Neural progenitor cell (in vitro differentiated cells): ENCODE measurements at regions not wholly inside any gene's neighbourhood (a gene's known extent, or its start where the extent isn't known, plus 50 kb on each side); places are given as distances from the start of the nearest gene placed in this dataset.

ENCODE experiments used
- DNase-seq: peaks from one replicate; pipeline ENCODE4 v3.0.0-alpha.2; 2016; ENCODE audit warnings: low spot score
- H2AFZ ChIP-seq: fragments of 200-600 bp; sonication (generic); replicated peaks from 2 replicates; pipeline ENCODE4 v1.6.1; 2016; ENCODE audit warnings: antibody characterized with exemption
- H3F3A ChIP-seq: fragments of 200-600 bp; sonication (generic); 2 replicates; pipeline ENCODE4 v1.6.1; 2016; ENCODE audit warnings: antibody characterized with exemption, low read depth
- H3K27ac ChIP-seq: fragments of 200-600 bp; sonication (generic); 2 replicates; pipeline ENCODE4 v1.5.1; 2016; ENCODE audit warnings: mild to moderate bottlenecking
- H3K27me3 ChIP-seq: fragments of 200-600 bp; sonication (generic); 2 replicates; pipeline ENCODE4 v1.6.1; 2016; ENCODE audit warnings: mild to moderate bottlenecking, moderate library complexity
- H3K36me3 ChIP-seq: fragments of 200-600 bp; sonication (generic); 2 replicates; pipeline ENCODE4 v1.5.1; 2016
- H3K4me1 ChIP-seq: fragments of 200-600 bp; sonication (generic); 2 replicates; pipeline ENCODE4 v1.6.1; 2016; ENCODE audit warnings: mixed run types
- H3K4me2 ChIP-seq: fragments of 200-600 bp; sonication (generic); 2 replicates; pipeline ENCODE4 v1.6.1; 2016
- H3K4me3 ChIP-seq: fragments of 200-600 bp; sonication (generic); 2 replicates; pipeline ENCODE4 v1.5.1; 2016
- H3K79me2 ChIP-seq: fragments of 200-600 bp; sonication (generic); 2 replicates; pipeline ENCODE4 v1.6.1; 2016; ENCODE audit warnings: low read depth
- H3K9ac ChIP-seq: fragments of 200-600 bp; sonication (generic); 2 replicates; pipeline ENCODE4 v1.6.1; 2016
- H3K9me3 ChIP-seq: fragments of 200-600 bp; sonication (generic); 2 replicates; pipeline ENCODE4 v1.5.1; 2016; ENCODE audit warnings: low read depth
- H4K20me1 ChIP-seq: fragments of 200-600 bp; sonication (generic); 2 replicates; pipeline ENCODE4 v1.6.1; 2016; ENCODE audit warnings: low read depth
- H3K27ac Mint-ChIP-seq: 3 replicates; pipeline ENCODE4 v1.8.0; 2021; ENCODE audit warnings: mixed read lengths
- H3K27me3 Mint-ChIP-seq: 2 replicates; pipeline ENCODE4 v1.8.0; 2022; ENCODE audit warnings: low read depth, mild to moderate bottlenecking, inconsistent platforms, moderate library complexity, mixed read lengths; ENCODE audit not compliant: insufficient read depth
- H3K36me3 Mint-ChIP-seq: 3 replicates; pipeline ENCODE4 v1.8.0; 2021; ENCODE audit warnings: mixed read lengths
- H3K4me1 Mint-ChIP-seq: 3 replicates; pipeline ENCODE4 v1.8.0; 2021; ENCODE audit warnings: mixed read lengths
- H3K4me3 Mint-ChIP-seq: 3 replicates; pipeline ENCODE4 v1.8.0; 2021; ENCODE audit warnings: mild to moderate bottlenecking, moderate library complexity, mixed read lengths
- H3K9me3 Mint-ChIP-seq: 3 replicates; pipeline ENCODE4 v1.8.0; 2020; ENCODE audit warnings: mixed read lengths
- EZH2 ChIP-seq: fragments of 200-600 bp; sonication (generic); IDR thresholded peaks from 2 replicates; pipeline ENCODE4 v1.6.1; 2017; ENCODE audit warnings: antibody characterized with exemption, mild to moderate bottlenecking, moderate library complexity
- EZH2phosphoT487 ChIP-seq: fragments of 200-600 bp; sonication (generic); IDR thresholded peaks from 2 replicates; pipeline ENCODE4 v1.6.1; 2017; ENCODE audit warnings: antibody characterized with exemption
- TF ChIP-seq, protein P1 (sequence below): fragments of 200-600 bp; sonication (generic); IDR thresholded peaks from 2 replicates; pipeline ENCODE4 v1.5.1; 2017; ENCODE audit warnings: antibody characterized with exemption, mild to moderate bottlenecking

DNA sequence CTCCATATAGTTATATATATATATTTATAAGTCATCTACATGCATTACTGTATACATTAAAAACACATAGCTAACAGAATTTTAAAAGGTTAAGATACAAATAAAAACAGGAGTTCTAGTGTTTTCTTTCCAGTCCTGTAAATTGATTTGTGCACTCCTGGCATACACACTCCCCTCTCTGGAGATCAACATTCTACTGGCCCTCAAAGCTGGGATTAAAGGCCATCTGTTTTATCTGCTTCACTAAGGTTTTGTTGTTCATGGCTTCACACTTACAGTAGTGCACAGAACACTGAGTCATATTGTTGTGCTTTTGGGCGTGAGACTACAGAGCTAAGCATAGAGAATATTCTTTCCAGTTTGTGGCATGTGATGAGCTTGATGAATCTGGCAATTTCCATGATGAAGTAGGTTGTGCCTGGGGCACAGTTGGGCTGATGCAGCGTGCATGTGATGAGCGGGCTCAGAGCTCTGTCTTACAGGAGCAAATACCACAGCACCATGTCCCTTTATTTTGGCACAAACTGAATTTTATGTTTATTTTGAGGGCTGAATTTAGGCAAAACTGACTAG, 98.2 kb downstream of the TAF11L14 start:
- peaks cover 2% of the 10 kb centered on the region for H3K27me3 Mint-ChIP-seq
- no peaks in the 10 kb centered on the region for H4K20me1 ChIP-seq
- H3K4me2 ChIP-seq: no peak overlapping the region
- H2AFZ ChIP-seq: no peak overlapping the region
- no peaks in the 10 kb centered on the region for H3K27me3 ChIP-seq
- DNase-seq: no peak
- H3K9me3 Mint-ChIP-seq: no peaks in the 10 kb centered on the region
- no peak overlapping the region for H3K9ac ChIP-seq
- H3K36me3 Mint-ChIP-seq: peaks cover 1% of the 10 kb centered on the region
- no peaks in the 10 kb centered on the region for H3K36me3 ChIP-seq
- H3K9me3 ChIP-seq: no peaks in the 10 kb centered on the region
- TF ChIP-seq EZH2: no peak
- TF ChIP-seq, protein P1, sequence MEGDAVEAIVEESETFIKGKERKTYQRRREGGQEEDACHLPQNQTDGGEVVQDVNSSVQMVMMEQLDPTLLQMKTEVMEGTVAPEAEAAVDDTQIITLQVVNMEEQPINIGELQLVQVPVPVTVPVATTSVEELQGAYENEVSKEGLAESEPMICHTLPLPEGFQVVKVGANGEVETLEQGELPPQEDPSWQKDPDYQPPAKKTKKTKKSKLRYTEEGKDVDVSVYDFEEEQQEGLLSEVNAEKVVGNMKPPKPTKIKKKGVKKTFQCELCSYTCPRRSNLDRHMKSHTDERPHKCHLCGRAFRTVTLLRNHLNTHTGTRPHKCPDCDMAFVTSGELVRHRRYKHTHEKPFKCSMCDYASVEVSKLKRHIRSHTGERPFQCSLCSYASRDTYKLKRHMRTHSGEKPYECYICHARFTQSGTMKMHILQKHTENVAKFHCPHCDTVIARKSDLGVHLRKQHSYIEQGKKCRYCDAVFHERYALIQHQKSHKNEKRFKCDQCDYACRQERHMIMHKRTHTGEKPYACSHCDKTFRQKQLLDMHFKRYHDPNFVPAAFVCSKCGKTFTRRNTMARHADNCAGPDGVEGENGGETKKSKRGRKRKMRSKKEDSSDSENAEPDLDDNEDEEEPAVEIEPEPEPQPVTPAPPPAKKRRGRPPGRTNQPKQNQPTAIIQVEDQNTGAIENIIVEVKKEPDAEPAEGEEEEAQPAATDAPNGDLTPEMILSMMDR: no peak
- no peak for TF ChIP-seq EZH2phosphoT487
- H3F3A ChIP-seq: no peaks in the 10 kb centered on the region
- H3K4me3 Mint-ChIP-seq: no peak overlapping the region
- no peak overlapping the region for H3K27ac Mint-ChIP-seq
- no peak overlapping the region for H3K4me3 ChIP-seq
- peaks cover 2% of the 10 kb centered on the region for H3K4me1 Mint-ChIP-seq
- no peak overlapping the region for H3K27ac ChIP-seq
- H3K4me1 ChIP-seq: no peaks in the 10 kb centered on the region
- H3K79me2 ChIP-seq: no peaks in the 10 kb centered on the region

DNA sequence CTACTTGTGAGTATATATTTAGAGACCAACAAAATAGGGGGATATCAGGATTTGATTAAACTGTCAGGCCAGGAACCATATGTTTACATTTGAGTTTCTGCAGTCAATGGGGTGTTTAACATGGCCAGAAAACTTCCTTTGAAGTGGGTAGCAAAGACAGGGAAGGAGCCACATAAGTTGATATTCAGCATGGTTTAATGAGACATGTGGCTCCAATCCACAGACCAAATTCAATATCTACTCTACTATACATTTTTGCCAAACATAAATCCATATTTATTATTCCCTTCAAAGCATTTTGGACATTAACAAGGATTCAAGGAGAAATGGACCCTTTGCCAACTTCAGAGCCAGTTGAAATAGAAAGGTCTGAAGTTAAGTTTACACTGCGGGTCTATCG, 99.8 kb downstream of the TAF11L14 start:
- Histone ChIP-seq H3K9ac (no peak overlapping the region), H2AFZ (no peak overlapping the region), H3K27me3 (no peaks in the 10 kb centered on the region), H3K4me2 (no peak overlapping the region), H3K27ac (no peak overlapping the region), H3K79me2 (no peaks in the 10 kb centered on the region), H3K4me1 (no peaks in the 10 kb centered on the region), H4K20me1 (no peaks in the 10 kb centered on the region), H3K9me3 (no peaks in the 10 kb centered on the region), H3K4me3 (no peak overlapping the region), H3K36me3 (no peaks in the 10 kb centered on the region), H3F3A (no peaks in the 10 kb centered on the region)
- peaks cover 1% of the 10 kb centered on the region for H3K36me3 Mint-ChIP-seq
- H3K27ac Mint-ChIP-seq: no peak overlapping the region
- no peak overlapping the region for H3K4me3 Mint-ChIP-seq
- peaks cover 2% of the 10 kb centered on the region for H3K27me3 Mint-ChIP-seq
- TF ChIP-seq, protein P1: no peak
- TF ChIP-seq EZH2phosphoT487 (no peak), EZH2 (no peak)
- H3K9me3 Mint-ChIP-seq: no peaks in the 10 kb centered on the region
- no peak for DNase-seq
- H3K4me1 Mint-ChIP-seq: no peaks in the 10 kb centered on the region

DNA sequence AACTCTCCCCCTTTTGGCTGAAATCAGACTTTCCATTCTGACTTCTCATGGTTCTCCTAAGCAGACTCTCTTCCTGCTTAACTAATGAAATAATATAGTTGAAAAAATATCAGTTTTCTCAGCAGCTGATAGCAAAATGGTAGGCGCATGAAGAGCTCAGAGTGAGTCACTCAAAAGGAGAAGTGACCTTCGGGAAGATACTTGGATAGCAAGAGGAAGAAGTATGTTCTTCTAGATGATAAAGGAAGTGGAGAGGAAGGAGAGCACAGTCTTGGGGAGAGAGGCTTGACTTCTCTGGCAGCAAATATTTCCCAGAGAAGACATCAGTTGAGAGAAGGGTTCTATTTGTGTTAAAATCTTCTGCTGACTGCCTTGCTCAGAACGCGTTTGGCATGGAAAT, 101.5 kb downstream of the TAF11L14 start:
- Histone ChIP-seq H4K20me1 (no peaks in the 10 kb centered on the region), H3K27me3 (no peaks in the 10 kb centered on the region), H2AFZ (no peak overlapping the region), H3K4me3 (no peak overlapping the region), H3F3A (no peaks in the 10 kb centered on the region), H3K4me1 (no peaks in the 10 kb centered on the region), H3K4me2 (no peak overlapping the region), H3K36me3 (no peaks in the 10 kb centered on the region), H3K9ac (no peak overlapping the region), H3K79me2 (no peaks in the 10 kb centered on the region), H3K9me3 (no peaks in the 10 kb centered on the region), H3K27ac (no peak overlapping the region)
- Mint-ChIP-seq H3K36me3 (peaks cover 1% of the 10 kb centered on the region), H3K4me3 (no peak overlapping the region), H3K27ac (no peak overlapping the region), H3K9me3 (no peaks in the 10 kb centered on the region), H3K27me3 (peaks cover 2% of the 10 kb centered on the region), H3K4me1 (no peaks in the 10 kb centered on the region)
- TF ChIP-seq, protein P1: no peak
- TF ChIP-seq EZH2phosphoT487 (no peak), EZH2 (no peak)
- DNase-seq: no peak
